ENCODE measurements at regions not wholly inside any gene's neighbourhood (a gene's known extent, or its start where the extent isn't known, plus 50 kb on each side); places are given as distances from the start of the nearest gene placed in this dataset.

DNA sequence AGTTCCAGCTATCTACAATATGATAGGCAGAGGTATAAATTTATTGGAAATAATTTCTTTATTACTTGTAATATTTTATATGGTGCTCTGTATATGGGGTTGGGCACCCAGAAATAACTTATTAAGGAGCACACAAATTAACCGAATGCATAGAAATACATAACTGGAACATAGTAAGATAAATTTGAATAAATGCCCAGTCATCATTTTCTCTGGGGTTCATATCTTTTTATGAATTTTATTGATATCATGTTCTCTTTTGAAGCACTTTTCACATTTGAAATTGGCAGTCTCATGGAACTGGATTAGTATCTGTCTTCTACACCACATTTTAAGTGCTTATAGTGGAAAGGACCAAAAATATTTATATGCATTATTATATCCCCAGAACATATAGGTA, 122.0 kb downstream of the PCDH7 start:
- no peak overlapping the region for H2AFZ ChIP-seq (ENCODE audit: low read length)
- TF ChIP-seq, protein P1, sequence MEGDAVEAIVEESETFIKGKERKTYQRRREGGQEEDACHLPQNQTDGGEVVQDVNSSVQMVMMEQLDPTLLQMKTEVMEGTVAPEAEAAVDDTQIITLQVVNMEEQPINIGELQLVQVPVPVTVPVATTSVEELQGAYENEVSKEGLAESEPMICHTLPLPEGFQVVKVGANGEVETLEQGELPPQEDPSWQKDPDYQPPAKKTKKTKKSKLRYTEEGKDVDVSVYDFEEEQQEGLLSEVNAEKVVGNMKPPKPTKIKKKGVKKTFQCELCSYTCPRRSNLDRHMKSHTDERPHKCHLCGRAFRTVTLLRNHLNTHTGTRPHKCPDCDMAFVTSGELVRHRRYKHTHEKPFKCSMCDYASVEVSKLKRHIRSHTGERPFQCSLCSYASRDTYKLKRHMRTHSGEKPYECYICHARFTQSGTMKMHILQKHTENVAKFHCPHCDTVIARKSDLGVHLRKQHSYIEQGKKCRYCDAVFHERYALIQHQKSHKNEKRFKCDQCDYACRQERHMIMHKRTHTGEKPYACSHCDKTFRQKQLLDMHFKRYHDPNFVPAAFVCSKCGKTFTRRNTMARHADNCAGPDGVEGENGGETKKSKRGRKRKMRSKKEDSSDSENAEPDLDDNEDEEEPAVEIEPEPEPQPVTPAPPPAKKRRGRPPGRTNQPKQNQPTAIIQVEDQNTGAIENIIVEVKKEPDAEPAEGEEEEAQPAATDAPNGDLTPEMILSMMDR (conservative IDR thresholded peaks at IDR 0.05; ENCODE audit: low read depth, low read length): no peak
- TF ChIP-seq EZH2phosphoT487 (IDR thresholded peaks at IDR 0.05; ENCODE audit: borderline replicate concordance, low read length) (no peak), EZH2 (IDR thresholded peaks at IDR 0.05; ENCODE audit: low read length, unreplicated experiment) (no peak)
- no peaks in the 10 kb centered on the region for H3K27me3 ChIP-seq (ENCODE audit: low read length)
- H3K36me3 ChIP-seq (ENCODE audit: low read depth, low read length): no peaks in the 10 kb centered on the region
- intact Hi-C loops (cut with micrococcal nuclease): no loop called here
- H3K4me3 ChIP-seq (ENCODE audit: low read length): no peak overlapping the region
- CTCF ChIA-PET: no interaction called here
- no peaks in the 10 kb centered on the region for H3K4me1 ChIP-seq (ENCODE audit: insufficient read depth, low read length)
- no peaks in the 10 kb centered on the region for H4K20me1 ChIP-seq (ENCODE audit: low read length)
- H3F3A ChIP-seq (ENCODE audit: low read length, unreplicated experiment): no peaks in the 10 kb centered on the region
- BruUV-seq (replicated peaks): no TSS peak
- no peaks in the 10 kb centered on the region for H3K9me2 ChIP-seq (replicated peaks; ENCODE audit: low read length)
- H3K9ac ChIP-seq (ENCODE audit: low read length): no peak overlapping the region
- DNase-seq: no peak
- no peaks in the 10 kb centered on the region for H3K9me3 ChIP-seq (ENCODE audit: low read length)
- no peak overlapping the region for H3K27ac ChIP-seq (ENCODE audit: low read length)
- ATAC-seq: no peak
- POLR2A ChIA-PET (ENCODE audit: unreplicated experiment): no interaction called here
- no peaks in the 10 kb centered on the region for H3K79me2 ChIP-seq (ENCODE audit: low read length)
- H3K4me2 ChIP-seq (ENCODE audit: low read length): no peak overlapping the region

DNA sequence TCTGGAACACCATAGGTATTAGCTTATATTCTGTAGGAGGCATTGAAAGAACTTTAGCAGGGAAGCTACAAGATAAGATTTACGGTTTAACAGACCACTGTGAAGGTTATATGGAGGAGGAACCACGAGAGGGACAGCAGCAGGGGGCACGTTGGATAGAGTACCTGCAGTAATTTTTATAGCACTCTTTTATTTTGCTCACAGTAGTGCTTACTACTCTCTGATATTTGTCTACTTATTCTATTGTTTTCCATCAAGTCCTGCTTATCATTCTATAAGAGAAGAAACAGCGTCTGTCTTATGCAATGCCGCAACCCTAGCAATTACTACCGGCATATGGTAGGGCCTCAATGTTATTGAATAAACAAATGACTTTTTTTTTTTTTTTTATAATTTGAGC, 122.5 kb downstream of the PCDH7 start:
- intact Hi-C loops (cut with micrococcal nuclease): no loop called here
- Histone ChIP-seq H2AFZ (ENCODE audit: low read length) (no peak overlapping the region), H3F3A (ENCODE audit: low read length, unreplicated experiment) (no peaks in the 10 kb centered on the region), H3K79me2 (ENCODE audit: low read length) (no peaks in the 10 kb centered on the region), H3K9ac (ENCODE audit: low read length) (no peak overlapping the region), H3K9me3 (ENCODE audit: low read length) (no peaks in the 10 kb centered on the region), H3K4me2 (ENCODE audit: low read length) (no peak overlapping the region), H3K9me2 (replicated peaks; ENCODE audit: low read length) (no peaks in the 10 kb centered on the region), H4K20me1 (ENCODE audit: low read length) (no peaks in the 10 kb centered on the region), H3K36me3 (ENCODE audit: low read depth, low read length) (no peaks in the 10 kb centered on the region), H3K4me3 (ENCODE audit: low read length) (no peak overlapping the region), H3K4me1 (ENCODE audit: insufficient read depth, low read length) (no peaks in the 10 kb centered on the region), H3K27ac (ENCODE audit: low read length) (no peak overlapping the region), H3K27me3 (ENCODE audit: low read length) (no peaks in the 10 kb centered on the region)
- TF ChIP-seq, protein P1 (conservative IDR thresholded peaks at IDR 0.05; ENCODE audit: low read depth, low read length): no peak
- POLR2A ChIA-PET (ENCODE audit: unreplicated experiment): no interaction called here
- CTCF ChIA-PET: no interaction called here
- ATAC-seq (no peak), DNase-seq (no peak)
- no TSS peak for BruUV-seq (replicated peaks)

DNA sequence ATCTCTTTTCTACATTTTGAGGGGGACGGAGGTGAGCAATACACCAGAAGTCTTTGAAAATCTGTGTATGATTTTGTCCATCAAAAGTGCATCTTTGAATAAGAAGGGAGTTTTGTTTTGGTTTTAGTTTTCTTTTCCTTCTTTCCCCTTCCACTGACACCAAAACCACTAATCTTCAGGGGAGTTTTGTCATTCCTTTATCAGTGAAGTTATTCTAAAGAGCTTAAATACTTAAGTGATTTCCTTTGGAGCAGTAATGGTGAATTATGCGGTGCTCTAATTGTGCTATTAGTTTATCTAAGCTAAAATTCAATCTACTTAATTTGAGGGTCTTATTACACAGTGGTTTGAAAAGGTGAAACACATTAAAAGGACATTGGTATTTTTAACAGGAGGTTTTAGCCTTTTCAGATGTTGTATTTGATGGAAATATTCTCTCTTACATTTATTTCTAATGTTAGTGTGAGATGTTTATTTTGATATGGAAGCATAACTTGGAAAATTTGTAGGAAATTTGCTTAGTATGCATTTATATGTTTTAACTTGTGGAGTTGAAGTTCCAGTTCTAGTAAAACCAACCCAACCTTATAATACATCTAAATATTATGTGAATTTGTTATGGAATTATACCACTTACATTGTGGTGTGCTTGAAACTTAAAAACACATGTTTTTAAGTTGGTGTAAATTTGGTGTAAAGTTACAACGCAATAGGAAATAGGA, 124.9 kb downstream of the PCDH7 start:
- Histone ChIP-seq H3K36me3 (ENCODE audit: low read depth, low read length) (no peaks in the 10 kb centered on the region), H3K79me2 (ENCODE audit: low read length) (no peaks in the 10 kb centered on the region), H2AFZ (ENCODE audit: low read length) (no peak overlapping the region), H3K27ac (ENCODE audit: low read length) (no peak overlapping the region), H3K4me2 (ENCODE audit: low read length) (no peak overlapping the region), H3K27me3 (ENCODE audit: low read length) (no peaks in the 10 kb centered on the region), H3K9me3 (ENCODE audit: low read length) (no peaks in the 10 kb centered on the region), H3K4me3 (ENCODE audit: low read length) (no peak overlapping the region), H3K4me1 (ENCODE audit: insufficient read depth, low read length) (no peaks in the 10 kb centered on the region), H3F3A (ENCODE audit: low read length, unreplicated experiment) (no peaks in the 10 kb centered on the region), H3K9ac (ENCODE audit: low read length) (no peak overlapping the region), H3K9me2 (replicated peaks; ENCODE audit: low read length) (no peaks in the 10 kb centered on the region), H4K20me1 (ENCODE audit: low read length) (no peaks in the 10 kb centered on the region)
- CTCF ChIA-PET: no interaction called here
- ATAC-seq: no peak
- TF ChIP-seq, protein P1 (conservative IDR thresholded peaks at IDR 0.05; ENCODE audit: low read depth, low read length): no peak
- TF ChIP-seq EZH2 (IDR thresholded peaks at IDR 0.05; ENCODE audit: low read length, unreplicated experiment) (no peak), EZH2phosphoT487 (IDR thresholded peaks at IDR 0.05; ENCODE audit: borderline replicate concordance, low read length) (no peak)
- POLR2A ChIA-PET (ENCODE audit: unreplicated experiment): no interaction called here
- no TSS peak for BruUV-seq (replicated peaks)
- DNase-seq: no peak
- intact Hi-C loops (cut with micrococcal nuclease): no loop called here
